T-helper 17 cell (primary cell): ENCODE measurements at regions not wholly inside any gene's neighbourhood (a gene's known extent, or its start where the extent isn't known, plus 50 kb on each side); places are given as distances from the start of the nearest gene placed in this dataset.
"Not testable (repeated sequence)": the region's sequence is repeated elsewhere in the genome, so short reads cannot be mapped to it uniquely, and the experiment has no call there.

Source experiments
- ATAC-seq: fragments of 150-1000 bp; cut with Tn5 transposase; 2 replicates; pipeline ENCODE4 v1.10.0; 2021; ENCODE audit warnings: mild to moderate bottlenecking, moderate library complexity
- DNase-seq, 3 donors: peaks; one replicate each; pipeline versions ENCODE4 v3.0.0 to v3.0.0-alpha.2; 2020 to 2021
- H3K9me3 ChIP-seq: one replicate; pipeline ENCODE4 v1.7.0; 2013; ENCODE audit warnings: low read length, mild to moderate bottlenecking; ENCODE audit not compliant: control insufficient read depth, poor library complexity, severe bottlenecking
- H3K27ac Mint-ChIP-seq: one replicate; pipeline ENCODE4 v1.8.0; 2022; ENCODE audit warnings: mild to moderate bottlenecking, moderate library complexity, mixed read lengths
- H3K27me3 Mint-ChIP-seq: one replicate; pipeline ENCODE4 v1.8.0; 2022; ENCODE audit warnings: mixed read lengths
- H3K36me3 Mint-ChIP-seq: one replicate; pipeline ENCODE4 v1.8.0; 2022; ENCODE audit warnings: low read depth, mixed read lengths
- H3K4me1 Mint-ChIP-seq: one replicate; pipeline ENCODE4 v1.8.0; 2022; ENCODE audit warnings: mild to moderate bottlenecking, mixed read lengths
- H3K4me3 Mint-ChIP-seq: one replicate; pipeline ENCODE4 v1.8.0; 2022; ENCODE audit warnings: mild to moderate bottlenecking, moderate library complexity, mixed read lengths

GRCh38 chr6:8828376-8828775 lies 393.0 kb upstream of the SLC35B3 start:
- DNase-seq (no peak), ATAC-seq (no peak)
- Mint-ChIP-seq H3K4me3 (no peak overlapping the region), H3K27me3 (no peaks in the 10 kb centered on the region), H3K4me1 (no peaks in the 10 kb centered on the region), H3K36me3 (no peaks in the 10 kb centered on the region), H3K27ac (no peak overlapping the region)
- no peaks in the 10 kb centered on the region for H3K9me3 ChIP-seq

GRCh38 chr6:8825726-8826125 lies 390.4 kb upstream of the SLC35B3 start:
- H3K9me3 ChIP-seq: no peaks in the 10 kb centered on the region
- ATAC-seq (no peak), DNase-seq (no peak)
- no peaks in the 10 kb centered on the region for H3K36me3 Mint-ChIP-seq
- no peaks in the 10 kb centered on the region for H3K27me3 Mint-ChIP-seq
- no peak overlapping the region for H3K27ac Mint-ChIP-seq
- no peaks in the 10 kb centered on the region for H3K4me1 Mint-ChIP-seq
- no peak overlapping the region for H3K4me3 Mint-ChIP-seq

GRCh38 chr6:8821981-8822381 lies 386.6 kb upstream of the SLC35B3 start:
- Mint-ChIP-seq H3K36me3 (no peaks in the 10 kb centered on the region), H3K4me3 (no peak overlapping the region), H3K4me1 (no peaks in the 10 kb centered on the region), H3K27me3 (no peaks in the 10 kb centered on the region), H3K27ac (no peak overlapping the region)
- DNase-seq (no peak), ATAC-seq (no peak)
- no peaks in the 10 kb centered on the region for H3K9me3 ChIP-seq

- Mint-ChIP-seq H3K4me1 (no peaks in the 10 kb centered on the region), H3K27me3 (no peaks in the 10 kb centered on the region), H3K27ac (no peak overlapping the region), H3K4me3 (no peak overlapping the region), H3K36me3 (no peaks in the 10 kb centered on the region)
- DNase-seq: no peak
- no peaks in the 10 kb centered on the region for H3K9me3 ChIP-seq
- ATAC-seq: no peak
These were observed 385.0 kb upstream of the SLC35B3 start for GRCh38 chr6:8820313-8820712.

- Mint-ChIP-seq H3K36me3 (no peaks in the 10 kb centered on the region), H3K4me3 (no peak overlapping the region), H3K4me1 (no peaks in the 10 kb centered on the region), H3K27me3 (no peaks in the 10 kb centered on the region), H3K27ac (no peak overlapping the region)
- H3K9me3 ChIP-seq: no peaks in the 10 kb centered on the region
- no peak for ATAC-seq
- no peak for DNase-seq
These were observed 384.1 kb upstream of the SLC35B3 start for GRCh38 chr6:8819446-8819845.

GRCh38 chr6:8814440-8815000 lies 379.2 kb upstream of the SLC35B3 start:
- DNase-seq: no peak
- H3K27ac Mint-ChIP-seq: no peak overlapping the region
- no peak overlapping the region for H3K4me3 Mint-ChIP-seq
- H3K27me3 Mint-ChIP-seq: no peaks in the 10 kb centered on the region
- ATAC-seq: no peak
- no peaks in the 10 kb centered on the region for H3K9me3 ChIP-seq
- H3K36me3 Mint-ChIP-seq: no peaks in the 10 kb centered on the region
- H3K4me1 Mint-ChIP-seq: no peaks in the 10 kb centered on the region

GRCh38 chr6:8810325-8810724 lies 375.0 kb upstream of the SLC35B3 start:
- H3K27me3 Mint-ChIP-seq: no peaks in the 10 kb centered on the region
- H3K4me1 Mint-ChIP-seq: no peaks in the 10 kb centered on the region
- H3K27ac Mint-ChIP-seq: no peak overlapping the region
- DNase-seq: no peak
- no peaks in the 10 kb centered on the region for H3K9me3 ChIP-seq
- H3K4me3 Mint-ChIP-seq: no peak overlapping the region
- no peak for ATAC-seq
- no peaks in the 10 kb centered on the region for H3K36me3 Mint-ChIP-seq

- no peak for ATAC-seq
These were observed 374.3 kb upstream of the SLC35B3 start for GRCh38 chr6:8809662-8810061.

GRCh38 chr6:8803181-8803760 lies 367.9 kb upstream of the SLC35B3 start:
- H3K9me3 ChIP-seq: no peaks in the 10 kb centered on the region
- Mint-ChIP-seq H3K36me3 (no peaks in the 10 kb centered on the region), H3K27ac (no peak overlapping the region), H3K4me1 (no peaks in the 10 kb centered on the region), H3K27me3 (no peaks in the 10 kb centered on the region), H3K4me3 (no peak overlapping the region)
- DNase-seq: no peak
- ATAC-seq: no peak

More at GRCh38 chr6:8809662-8810061, 374.3 kb upstream of the SLC35B3 start:
- H3K4me3 Mint-ChIP-seq: no peak overlapping the region
- no peaks in the 10 kb centered on the region for H3K27me3 Mint-ChIP-seq
- H3K9me3 ChIP-seq: no peaks in the 10 kb centered on the region
- DNase-seq: no peak
- no peaks in the 10 kb centered on the region for H3K4me1 Mint-ChIP-seq
- no peaks in the 10 kb centered on the region for H3K36me3 Mint-ChIP-seq
- no peak overlapping the region for H3K27ac Mint-ChIP-seq

GRCh38 chr6:8802397-8802796 lies 367.1 kb upstream of the SLC35B3 start:
- H3K4me3 Mint-ChIP-seq, ATAC-seq, H3K4me1 Mint-ChIP-seq, H3K27ac Mint-ChIP-seq, H3K36me3 Mint-ChIP-seq, DNase-seq, H3K27me3 Mint-ChIP-seq, H3K9me3 ChIP-seq: not testable (repeated sequence)

- H3K36me3 Mint-ChIP-seq: no peaks in the 10 kb centered on the region
- H3K27ac Mint-ChIP-seq: no peak overlapping the region
- H3K9me3 ChIP-seq: no peaks in the 10 kb centered on the region
- no peak for DNase-seq
- no peaks in the 10 kb centered on the region for H3K4me1 Mint-ChIP-seq
- H3K27me3 Mint-ChIP-seq: no peaks in the 10 kb centered on the region
- H3K4me3 Mint-ChIP-seq: no peak overlapping the region
- no peak for ATAC-seq
These were observed 359.1 kb upstream of the SLC35B3 start for GRCh38 chr6:8794420-8794819.

- no peak for DNase-seq
- no peak overlapping the region for H3K27ac Mint-ChIP-seq
- H3K4me3 Mint-ChIP-seq: no peak overlapping the region
- H3K27me3 Mint-ChIP-seq: no peaks in the 10 kb centered on the region
- no peaks in the 10 kb centered on the region for H3K4me1 Mint-ChIP-seq
- no peaks in the 10 kb centered on the region for H3K9me3 ChIP-seq
- H3K36me3 Mint-ChIP-seq: no peaks in the 10 kb centered on the region
- no peak for ATAC-seq
These were observed 354.5 kb upstream of the SLC35B3 start for GRCh38 chr6:8789878-8790277.

GRCh38 chr6:8785223-8785622 lies 349.9 kb upstream of the SLC35B3 start:
- H3K9me3 ChIP-seq: no peaks in the 10 kb centered on the region
- H3K4me3 Mint-ChIP-seq: no peak overlapping the region
- ATAC-seq (no peak), DNase-seq (no peak)
- H3K4me1 Mint-ChIP-seq: no peaks in the 10 kb centered on the region
- no peaks in the 10 kb centered on the region for H3K27me3 Mint-ChIP-seq
- no peak overlapping the region for H3K27ac Mint-ChIP-seq
- no peaks in the 10 kb centered on the region for H3K36me3 Mint-ChIP-seq

- DNase-seq (no peak), ATAC-seq (no peak)
- Mint-ChIP-seq H3K27me3 (no peaks in the 10 kb centered on the region), H3K4me1 (no peaks in the 10 kb centered on the region), H3K27ac (no peak overlapping the region), H3K36me3 (no peaks in the 10 kb centered on the region), H3K4me3 (no peak overlapping the region)
- no peaks in the 10 kb centered on the region for H3K9me3 ChIP-seq
These were observed 347.8 kb upstream of the SLC35B3 start for GRCh38 chr6:8783191-8783590.
